C4-2B (cell line): ENCODE measurements at regions not wholly inside any gene's neighbourhood (a gene's known extent, or its start where the extent isn't known, plus 50 kb on each side); places are given as distances from the start of the nearest gene placed in this dataset.

Source experiments
- ZFX ChIP-seq: fragments of 450-650 bp; IDR thresholded peaks from 2 replicates; pipeline ENCODE4 v1.6.1; 2017
- TF ChIP-seq, protein P1 (sequence below): fragments of 450-650 bp; conservative IDR thresholded peaks from 2 replicates; pipeline ENCODE4 v1.5.1; 2017; ENCODE audit warnings: mild to moderate bottlenecking

DNA sequence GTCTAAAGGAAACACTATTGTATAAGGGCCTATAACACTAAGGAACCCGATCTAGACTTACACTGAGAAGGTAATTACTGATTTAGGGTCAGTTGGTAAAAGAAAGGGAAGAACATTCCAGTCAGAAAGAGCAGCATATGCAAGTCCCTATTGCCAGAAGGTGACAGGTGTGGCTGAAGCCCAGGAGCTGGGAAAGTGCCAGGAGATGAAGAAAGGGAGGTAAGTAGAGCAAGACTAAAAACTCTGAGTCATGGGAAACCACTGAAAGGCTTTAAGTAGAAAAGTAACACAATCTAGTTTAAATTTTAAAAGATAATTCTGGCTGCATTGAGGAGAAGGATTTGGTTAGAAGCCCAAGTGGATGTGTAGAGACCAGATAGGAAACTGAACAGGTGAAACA, 77.7 kb upstream of the INTU start:
- TF ChIP-seq, protein P1, sequence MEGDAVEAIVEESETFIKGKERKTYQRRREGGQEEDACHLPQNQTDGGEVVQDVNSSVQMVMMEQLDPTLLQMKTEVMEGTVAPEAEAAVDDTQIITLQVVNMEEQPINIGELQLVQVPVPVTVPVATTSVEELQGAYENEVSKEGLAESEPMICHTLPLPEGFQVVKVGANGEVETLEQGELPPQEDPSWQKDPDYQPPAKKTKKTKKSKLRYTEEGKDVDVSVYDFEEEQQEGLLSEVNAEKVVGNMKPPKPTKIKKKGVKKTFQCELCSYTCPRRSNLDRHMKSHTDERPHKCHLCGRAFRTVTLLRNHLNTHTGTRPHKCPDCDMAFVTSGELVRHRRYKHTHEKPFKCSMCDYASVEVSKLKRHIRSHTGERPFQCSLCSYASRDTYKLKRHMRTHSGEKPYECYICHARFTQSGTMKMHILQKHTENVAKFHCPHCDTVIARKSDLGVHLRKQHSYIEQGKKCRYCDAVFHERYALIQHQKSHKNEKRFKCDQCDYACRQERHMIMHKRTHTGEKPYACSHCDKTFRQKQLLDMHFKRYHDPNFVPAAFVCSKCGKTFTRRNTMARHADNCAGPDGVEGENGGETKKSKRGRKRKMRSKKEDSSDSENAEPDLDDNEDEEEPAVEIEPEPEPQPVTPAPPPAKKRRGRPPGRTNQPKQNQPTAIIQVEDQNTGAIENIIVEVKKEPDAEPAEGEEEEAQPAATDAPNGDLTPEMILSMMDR, result no peak
- no peak for TF ChIP-seq ZFX
